NCI-H345 treated with DMSO at 0.1 percent for 48 hours (cell line): ENCODE measurements at regions not wholly inside any gene's neighbourhood (a gene's known extent, or its start where the extent isn't known, plus 50 kb on each side); places are given as distances from the start of the nearest gene placed in this dataset.

Experiments
- DNase-seq: peaks from one replicate; lab custom pipeline; 2025; ENCODE audit not compliant: unreplicated experiment; lab: John Stamatoyannopoulos, UW

- DNase-seq, result no peak
Measured at GRCh38 chr12:118748478-118749380, 232.6 kb upstream of the SRRM4 start.

GRCh38 chr12:118749646-118750045, 231.7 kb upstream of the SRRM4 start:
- DNase-seq, result no peak

- no peak for DNase-seq
Measured at GRCh38 chr12:118750666-118751065, 230.7 kb upstream of the SRRM4 start.

- DNase-seq, result no peak
Measured at GRCh38 chr12:118751355-118751754, 230.0 kb upstream of the SRRM4 start.

GRCh38 chr12:118760623-118761022, 220.7 kb upstream of the SRRM4 start:
- no peak for DNase-seq

GRCh38 chr12:118763234-118763633, 218.1 kb upstream of the SRRM4 start:
- no peak for DNase-seq

- peak; percentile 95 for DNase-seq
Measured at GRCh38 chr12:118773956-118774723, 207.2 kb upstream of the SRRM4 start.

- DNase-seq, result no peak
Measured at GRCh38 chr12:118777504-118777903, 203.8 kb upstream of the SRRM4 start.

GRCh38 chr12:118778077-118778476, 203.3 kb upstream of the SRRM4 start:
- no peak for DNase-seq

GRCh38 chr12:118780939-118781338, 200.4 kb upstream of the SRRM4 start:
- no peak for DNase-seq

GRCh38 chr12:118781692-118782091, 199.6 kb upstream of the SRRM4 start:
- DNase-seq, result no peak

- no peak for DNase-seq
Measured at GRCh38 chr12:118783703-118784102, 197.6 kb upstream of the SRRM4 start.

GRCh38 chr12:118790578-118790977, 190.8 kb upstream of the SRRM4 start:
- DNase-seq, result no peak

GRCh38 chr12:118813778-118814357, 167.5 kb upstream of the SRRM4 start:
- DNase-seq, result no peak

- no peak for DNase-seq
Measured at GRCh38 chr12:118816296-118816695, 165.0 kb upstream of the SRRM4 start.

- no peak for DNase-seq
Measured at GRCh38 chr12:118821386-118821925, 159.9 kb upstream of the SRRM4 start.

- no peak for DNase-seq
Measured at GRCh38 chr12:118822512-118822911, 158.8 kb upstream of the SRRM4 start.

- no peak for DNase-seq
Measured at GRCh38 chr12:118827047-118827446, 154.3 kb upstream of the SRRM4 start.

GRCh38 chr12:118827606-118828005, 153.7 kb upstream of the SRRM4 start:
- no peak for DNase-seq

- no peak for DNase-seq
Measured at GRCh38 chr12:118830296-118830695, 151.0 kb upstream of the SRRM4 start.

GRCh38 chr12:118835926-118836325, 145.4 kb upstream of the SRRM4 start:
- DNase-seq, result no peak
